Stimulated activated naive CD4-positive, alpha-beta T cell (primary cell): ENCODE measurements at regions not wholly inside any gene's neighbourhood (a gene's known extent, or its start where the extent isn't known, plus 50 kb on each side); places are given as distances from the start of the nearest gene placed in this dataset.
"Not testable (repeated sequence)": the region's sequence is repeated elsewhere in the genome, so short reads cannot be mapped to it uniquely, and the experiment has no call there.

Experiments used
- DNase-seq, 6 experiments: peaks; one replicate each; lab custom pipeline; 2025; lab: John Stamatoyannopoulos, UW

DNA sequence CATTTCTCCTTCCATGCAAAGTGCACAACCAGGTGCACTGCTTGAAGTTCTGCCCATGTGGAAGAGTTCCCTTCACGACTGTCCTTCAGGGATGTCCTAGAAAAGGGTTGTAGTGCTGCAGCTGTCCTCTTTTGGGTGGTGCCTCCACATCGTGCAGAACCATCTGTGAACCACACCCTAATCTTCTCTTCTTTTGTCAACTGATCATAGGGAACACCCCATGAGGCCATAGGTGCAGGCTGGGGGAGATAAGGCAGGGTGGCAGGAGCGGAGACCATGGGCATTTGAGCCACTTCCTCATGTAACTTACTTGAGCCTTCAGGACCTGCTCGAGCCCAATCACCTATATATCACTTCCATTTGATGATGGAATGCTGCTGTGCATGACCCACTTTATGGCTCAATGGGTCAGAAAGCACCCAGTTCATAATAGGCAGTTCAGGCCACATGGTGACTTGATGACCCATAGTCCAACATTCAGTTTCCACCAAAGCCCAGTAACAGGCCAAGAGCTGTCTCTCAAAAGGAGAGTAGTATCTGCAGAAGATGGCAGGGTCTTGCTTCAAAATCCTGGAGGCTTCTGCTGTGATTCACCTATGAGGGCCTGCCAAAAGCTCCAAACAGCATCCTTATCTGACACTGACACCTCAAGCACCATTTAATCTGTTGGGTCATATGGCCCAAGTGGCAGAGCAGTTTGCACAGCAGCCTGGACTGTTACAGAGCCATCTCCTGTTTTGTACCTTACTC, 84.7 kb upstream of the CYRIA start:
- DNase-seq = no peak

DNA sequence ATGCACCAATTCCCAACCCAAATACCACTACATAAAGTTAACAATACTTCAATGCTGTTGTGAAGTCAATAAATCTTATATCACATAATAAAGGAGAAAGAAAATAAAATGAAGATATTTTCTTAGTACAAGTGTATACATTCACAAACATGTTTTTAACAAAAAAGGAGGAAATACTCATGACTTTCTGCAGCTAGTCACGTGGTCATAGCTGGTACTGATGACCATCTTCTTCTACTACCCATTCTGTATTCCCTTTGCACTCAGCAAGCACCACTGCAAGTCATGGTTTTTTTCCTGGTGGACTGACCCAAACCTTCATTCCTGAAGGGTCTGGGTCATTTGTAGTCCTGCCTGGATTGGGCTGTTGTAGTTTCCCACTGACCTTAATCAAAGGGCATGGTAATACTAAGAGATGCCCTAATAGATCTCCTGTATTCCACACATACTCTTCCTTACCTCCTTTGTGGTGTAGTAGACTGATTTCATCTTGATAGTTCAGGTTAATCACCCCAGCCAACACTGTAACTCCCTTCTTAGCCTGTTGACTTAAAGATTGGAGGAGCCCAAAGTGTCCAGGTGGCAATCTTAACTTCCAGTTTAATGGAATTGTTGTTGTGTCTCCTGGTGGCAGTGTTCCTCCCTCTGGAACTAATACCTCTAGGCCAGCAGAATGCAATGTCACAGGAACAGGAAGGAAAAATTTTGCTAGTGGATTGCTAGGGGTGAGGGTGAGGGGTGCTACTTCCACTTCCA, 83.1 kb upstream of the CYRIA start:
- DNase-seq = not testable (repeated sequence)

DNA sequence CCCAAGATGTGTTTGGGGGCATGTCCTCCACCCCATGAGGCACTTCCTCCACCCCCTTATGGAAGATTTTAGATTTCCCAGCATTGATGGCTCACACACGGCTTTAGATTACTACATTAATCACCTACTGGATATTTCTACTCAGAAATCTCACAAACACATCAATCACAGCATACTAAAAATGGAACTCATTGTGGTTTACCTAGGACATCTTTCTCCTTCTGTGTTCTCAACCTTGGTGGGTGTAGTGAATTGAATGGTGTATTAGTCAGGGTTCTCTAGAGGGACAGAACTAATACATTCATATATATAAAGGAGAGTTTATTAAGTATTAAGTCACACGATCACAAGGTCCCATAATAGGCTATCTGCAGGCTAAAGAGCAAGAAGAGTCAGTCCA, 82.1 kb upstream of the CYRIA start:
- no peak for DNase-seq

DNA sequence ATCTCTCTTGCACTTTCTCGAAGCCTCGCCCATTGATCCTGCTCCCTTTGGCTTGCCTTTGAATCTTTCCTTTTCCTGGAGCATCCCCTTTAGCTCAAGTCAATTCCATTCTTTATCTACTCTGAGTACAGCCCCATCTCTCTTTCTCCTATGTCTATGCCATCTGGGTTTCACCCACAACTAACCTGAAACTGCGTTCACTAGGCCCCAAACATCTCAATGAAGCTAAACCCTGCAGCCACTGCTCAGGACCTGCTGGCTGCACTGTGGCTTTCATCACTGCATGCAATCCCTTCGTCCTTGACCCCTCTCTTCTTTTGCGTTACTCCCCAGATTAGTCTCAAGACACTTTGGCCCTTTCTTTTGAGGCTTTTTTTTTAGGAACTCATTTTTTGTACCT, 81.6 kb upstream of the CYRIA start:
- DNase-seq = no peak

DNA sequence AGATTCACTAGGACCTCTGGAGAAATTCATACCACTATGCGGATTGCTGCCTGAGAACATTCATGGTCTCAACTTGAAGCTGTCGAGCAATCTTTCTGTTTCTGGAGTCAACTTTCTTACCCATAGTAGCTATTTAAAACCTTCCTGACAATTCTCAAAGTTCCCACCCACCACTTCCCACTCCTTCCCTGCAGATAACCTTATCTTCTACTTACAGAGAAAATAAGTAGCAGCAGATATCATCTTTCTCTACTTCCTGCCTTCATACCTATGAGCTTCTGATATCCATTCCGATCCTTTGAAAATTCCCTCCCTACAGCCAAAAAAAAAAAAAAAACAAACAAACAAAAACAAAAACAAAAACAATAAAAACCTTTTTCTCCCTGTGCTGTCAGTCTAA, 81.2 kb upstream of the CYRIA start:
- DNase-seq = no peak

DNA sequence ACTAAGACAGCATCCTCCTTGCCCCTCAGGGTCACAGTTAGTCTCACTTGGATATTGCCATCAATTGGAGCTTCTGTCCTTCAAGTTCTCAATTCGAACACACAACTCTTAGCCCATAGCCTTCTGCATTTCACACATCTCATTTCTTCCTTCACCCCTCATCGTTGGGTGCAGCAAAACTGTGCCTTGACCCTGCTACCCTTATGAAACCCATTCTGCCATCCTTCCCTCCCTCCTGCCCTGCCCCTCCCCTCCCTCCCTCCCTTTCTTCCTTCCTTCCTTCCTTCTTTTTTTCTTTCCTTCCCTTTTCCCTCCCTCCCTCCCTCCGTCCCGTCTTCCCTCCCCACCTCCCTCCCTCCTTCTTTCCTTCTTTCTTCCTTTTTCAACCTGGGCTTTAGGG, 80.7 kb upstream of the CYRIA start:
- no peak for DNase-seq

DNA sequence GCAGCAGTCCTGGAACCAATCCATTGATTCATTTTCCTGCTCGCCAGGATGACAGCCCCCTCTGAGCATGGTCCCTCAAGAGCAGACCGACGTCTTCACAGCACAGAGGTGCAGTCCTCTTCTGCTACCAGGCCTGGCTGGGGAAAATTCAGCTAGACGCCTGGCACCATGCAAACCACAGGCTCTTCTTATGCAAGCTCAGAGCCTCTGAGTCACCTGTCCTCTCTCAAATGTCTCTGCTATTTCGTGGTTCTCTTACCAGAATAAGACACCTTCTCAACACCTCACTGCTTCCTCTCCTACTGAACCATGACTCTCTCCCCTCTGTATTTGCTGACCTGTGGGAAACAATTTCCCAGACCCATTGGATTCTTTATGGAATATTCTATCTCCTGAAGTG, 79.8 kb upstream of the CYRIA start:
- no peak for DNase-seq

DNA sequence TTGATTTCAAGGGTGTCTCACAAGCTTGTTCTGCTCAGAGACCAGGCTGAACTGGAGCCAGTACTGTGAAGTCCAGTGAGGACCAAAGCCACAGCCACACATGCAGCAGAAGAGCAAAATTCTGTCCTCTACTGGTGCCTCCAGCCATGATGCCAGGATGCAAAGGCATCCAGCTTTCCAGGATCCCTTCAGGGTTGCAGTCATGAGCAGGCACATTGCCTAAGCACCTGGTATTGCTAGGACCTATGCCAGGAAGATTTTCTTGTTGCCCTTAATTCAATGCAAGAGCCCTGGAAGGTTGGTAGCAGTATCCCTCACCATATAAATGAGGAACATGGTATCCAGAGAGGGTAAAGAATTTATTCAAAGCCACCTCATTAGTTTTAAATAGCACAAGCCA, 78.9 kb upstream of the CYRIA start:
- DNase-seq = no peak

DNA sequence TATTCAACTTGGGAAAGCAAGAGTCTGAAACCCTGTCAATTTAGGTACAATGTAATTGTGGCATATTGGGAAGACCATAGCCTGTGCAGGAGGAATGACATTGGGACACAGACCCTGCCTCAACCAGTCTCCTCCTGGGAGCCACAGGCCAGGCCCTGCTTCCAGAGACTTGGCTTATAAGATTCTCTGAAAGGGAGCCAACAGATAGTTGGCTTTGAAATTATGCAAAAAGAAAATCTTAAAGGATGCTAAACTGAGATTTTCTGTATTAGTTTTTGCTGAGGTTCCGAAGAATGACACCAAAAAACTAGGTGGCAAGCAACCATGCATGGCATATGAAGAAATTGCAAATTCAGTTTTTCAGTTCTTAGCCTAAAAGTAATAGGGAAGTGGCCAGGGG, 76.4 kb upstream of the CYRIA start:
- DNase-seq = no peak

DNA sequence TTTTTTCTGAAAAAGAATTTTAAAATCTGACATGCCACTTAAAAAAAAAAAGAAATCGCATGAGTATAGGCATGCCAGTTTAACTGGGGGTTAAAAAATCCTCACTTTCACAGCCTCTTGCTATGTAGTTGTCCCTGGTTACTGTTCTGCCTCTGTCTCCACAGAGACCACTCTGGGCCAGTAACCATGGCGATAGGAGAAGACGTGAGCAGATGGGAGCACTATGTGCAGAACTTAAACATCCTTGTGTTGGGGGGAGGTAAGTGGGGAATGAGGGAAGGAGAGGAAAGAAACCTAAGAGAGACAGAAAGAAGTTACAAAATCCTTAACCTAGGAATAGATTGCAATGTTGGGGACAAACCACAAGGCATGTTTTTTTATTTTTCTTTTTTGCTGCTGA, 75.9 kb upstream of the CYRIA start:
- no peak for DNase-seq

DNA sequence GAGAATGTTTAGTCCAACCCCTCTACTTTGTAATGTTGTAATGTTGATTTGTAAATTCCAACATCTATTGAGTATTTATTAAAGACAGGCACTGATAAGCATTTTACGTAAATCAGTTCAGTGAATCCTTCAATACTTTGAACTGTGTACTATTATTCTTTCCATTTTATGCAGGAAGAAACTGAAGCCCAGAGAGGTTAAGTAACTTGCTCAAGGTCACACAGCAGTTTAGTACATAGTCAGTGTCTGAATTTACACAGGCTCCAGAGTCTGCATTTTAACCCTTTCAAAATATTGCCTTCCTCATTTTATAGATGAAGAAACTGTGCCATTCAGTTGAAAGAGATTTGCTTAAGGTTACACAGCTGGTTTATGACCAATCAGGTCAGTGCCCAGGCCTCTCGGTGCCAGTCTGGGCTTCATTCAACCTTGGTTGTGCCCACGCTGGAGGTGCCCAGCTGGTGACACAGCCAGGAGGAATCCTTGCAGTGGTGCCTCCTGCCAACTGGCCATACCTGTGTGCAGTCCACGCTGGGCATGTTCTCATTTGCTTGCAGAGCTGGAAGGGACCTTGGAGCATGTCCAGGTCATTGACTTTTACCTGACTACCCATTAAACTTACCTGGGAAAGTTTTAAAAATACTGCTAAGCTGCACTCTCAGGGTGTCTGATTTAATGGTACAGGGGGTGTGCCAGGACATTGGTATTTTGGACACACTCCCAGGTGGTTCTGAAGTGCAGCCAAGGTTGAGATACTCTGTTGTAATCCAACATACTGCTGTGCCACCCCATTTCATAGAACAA, 74.3 kb upstream of the CYRIA start:
- no peak for DNase-seq

DNA sequence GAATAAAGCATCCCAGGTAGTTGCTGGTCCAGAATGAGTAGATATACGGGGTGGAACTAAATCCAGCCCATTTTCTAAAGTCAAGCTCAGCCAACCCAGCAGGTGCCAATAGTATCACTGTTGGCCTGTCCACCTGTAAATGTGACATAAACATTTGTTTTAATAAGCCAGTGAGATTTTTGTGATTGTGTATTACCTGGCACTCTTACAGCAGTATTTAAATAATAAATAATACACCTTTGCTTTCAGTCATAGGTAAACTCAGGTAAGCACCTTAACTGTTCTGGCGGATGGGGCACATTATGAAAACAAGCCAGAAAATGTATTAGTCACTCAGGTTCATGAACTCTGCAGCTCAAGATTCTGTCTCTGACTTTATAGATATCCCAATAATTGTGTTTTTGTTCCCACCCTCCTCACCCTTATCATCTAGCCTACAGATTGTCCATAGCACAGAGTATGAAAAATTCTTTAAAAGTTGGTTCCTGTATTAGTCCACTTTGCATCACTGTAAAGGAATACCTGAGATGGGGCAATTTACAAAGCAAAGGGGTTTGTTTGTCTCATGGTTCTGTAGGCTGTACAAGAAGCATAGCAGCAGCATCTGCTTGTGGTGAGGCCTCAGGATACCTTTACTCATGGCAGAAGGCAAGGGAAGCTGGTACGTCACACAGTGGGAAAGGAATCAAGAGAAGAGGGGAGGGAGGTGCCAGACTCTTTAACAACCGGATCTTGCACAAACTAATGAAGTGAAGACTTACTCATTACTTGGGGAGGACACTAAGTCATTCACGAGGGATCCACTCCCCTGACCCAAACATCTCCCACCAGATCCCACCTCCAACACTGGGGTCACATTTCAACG, 73.0 kb upstream of the CYRIA start:
- DNase-seq = no peak

DNA sequence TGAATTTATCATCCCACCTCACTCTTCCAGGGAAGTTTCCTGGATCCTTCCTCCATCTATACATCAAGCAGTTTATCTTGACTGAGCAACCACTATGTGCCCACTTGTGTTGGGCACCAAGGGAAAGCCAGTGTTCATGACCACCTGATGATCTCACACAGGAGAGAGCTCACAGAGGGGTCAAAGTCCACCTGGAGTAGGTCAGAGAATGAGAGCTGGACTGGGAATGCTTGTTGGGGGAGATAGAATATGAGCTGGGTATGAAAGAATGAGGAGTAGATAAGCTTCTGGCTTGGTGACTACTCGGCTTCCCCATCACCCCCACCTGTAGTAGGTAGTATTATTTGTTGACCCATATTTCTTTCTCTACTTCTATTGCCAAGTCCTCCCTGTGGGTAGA, 72.2 kb upstream of the CYRIA start:
- no peak for DNase-seq

DNA sequence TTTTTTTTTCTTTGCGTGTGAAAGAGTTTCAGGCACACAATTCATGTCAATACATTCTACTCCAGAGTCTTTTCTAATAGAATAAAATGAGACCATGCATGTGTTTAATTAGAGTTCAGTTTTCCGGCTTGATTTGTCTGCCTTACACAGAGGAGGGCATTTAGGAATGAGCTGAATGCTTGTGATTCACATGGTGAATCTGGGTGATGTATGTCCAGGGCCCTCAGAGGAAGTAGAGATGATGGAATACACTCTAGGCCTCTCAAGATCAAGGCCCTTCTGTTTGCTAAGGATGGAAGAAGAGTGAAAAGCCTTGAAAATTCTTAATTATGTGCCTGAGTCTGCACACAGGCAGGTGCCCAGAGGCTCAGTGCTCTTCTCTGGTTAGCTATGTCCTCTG, 71.0 kb upstream of the CYRIA start:
- no peak for DNase-seq

DNA sequence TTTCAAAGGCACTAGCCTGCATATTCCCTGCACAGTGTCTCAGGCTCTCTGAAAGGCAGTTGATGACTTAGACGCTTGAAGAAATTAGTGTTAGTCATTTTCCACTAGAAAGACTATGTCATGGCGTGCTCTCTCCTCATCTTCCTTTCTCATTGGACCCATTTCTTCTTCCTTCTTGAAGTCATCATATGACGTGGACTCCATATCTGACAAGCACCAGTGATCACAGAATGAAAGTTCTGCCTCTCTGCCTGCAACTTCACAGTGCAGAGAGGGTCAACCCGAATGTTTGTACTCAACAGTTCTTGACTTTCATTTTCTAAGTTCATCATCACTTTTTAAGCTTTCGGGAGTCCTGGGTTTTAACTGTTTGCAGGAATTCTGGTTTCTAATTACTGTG, 63.7 kb upstream of the CYRIA start:
- no peak for DNase-seq

DNA sequence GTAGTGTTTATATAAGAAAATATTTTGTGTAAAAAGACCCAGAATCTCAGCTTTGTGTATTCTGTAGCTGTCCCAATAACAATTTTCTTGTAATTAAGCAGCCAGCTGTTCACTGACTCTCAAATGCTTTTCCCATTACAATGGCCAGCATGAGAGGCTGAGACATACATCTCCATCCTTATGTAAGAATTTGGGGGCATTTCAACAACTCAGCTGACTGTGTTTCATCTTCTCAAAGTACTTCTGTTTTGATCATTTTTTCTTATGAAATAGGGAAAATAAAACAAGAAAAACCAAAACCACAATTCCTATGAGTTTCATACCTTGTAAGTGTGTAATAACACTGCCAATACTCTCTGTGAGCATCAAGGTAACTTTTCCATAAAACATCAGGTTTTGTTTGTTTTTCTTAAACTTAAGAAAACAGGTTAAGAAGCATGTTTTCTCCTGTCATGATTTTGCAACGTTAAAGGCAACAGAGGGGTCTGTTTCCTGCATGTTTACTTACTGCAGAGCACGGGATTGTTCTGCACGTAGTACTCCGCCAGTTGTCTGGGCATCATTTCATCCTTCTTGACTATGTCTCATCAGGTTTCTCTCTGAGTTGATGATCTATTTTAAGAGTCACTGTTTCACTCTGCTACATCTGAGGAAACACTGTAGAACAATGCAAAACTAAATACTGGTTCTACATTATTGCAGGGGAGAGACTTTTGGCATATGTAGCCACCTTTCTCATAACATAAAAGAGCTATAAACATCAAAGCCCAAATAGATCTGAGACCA, 62.9 kb upstream of the CYRIA start:
- DNase-seq = no peak

DNA sequence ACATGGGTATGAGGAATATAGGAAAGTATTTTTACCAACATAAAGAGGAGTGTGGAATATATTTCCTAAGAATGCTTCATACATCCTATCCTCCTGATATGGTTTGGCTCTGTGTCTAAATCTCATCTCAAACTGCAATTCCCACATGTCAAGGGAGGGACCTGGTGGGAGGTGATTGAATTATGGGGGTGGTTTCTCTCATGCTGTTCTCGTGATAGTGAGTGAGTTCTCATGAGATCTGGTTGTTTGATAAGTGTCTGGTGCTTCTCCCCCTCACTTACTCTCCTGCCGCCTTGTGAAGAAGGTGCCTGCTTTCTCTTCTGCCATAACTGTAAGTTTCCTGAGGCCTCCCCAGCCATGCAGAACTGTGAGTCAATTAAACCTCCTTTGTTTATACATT, 62.2 kb upstream of the CYRIA start:
- not testable (repeated sequence) for DNase-seq

DNA sequence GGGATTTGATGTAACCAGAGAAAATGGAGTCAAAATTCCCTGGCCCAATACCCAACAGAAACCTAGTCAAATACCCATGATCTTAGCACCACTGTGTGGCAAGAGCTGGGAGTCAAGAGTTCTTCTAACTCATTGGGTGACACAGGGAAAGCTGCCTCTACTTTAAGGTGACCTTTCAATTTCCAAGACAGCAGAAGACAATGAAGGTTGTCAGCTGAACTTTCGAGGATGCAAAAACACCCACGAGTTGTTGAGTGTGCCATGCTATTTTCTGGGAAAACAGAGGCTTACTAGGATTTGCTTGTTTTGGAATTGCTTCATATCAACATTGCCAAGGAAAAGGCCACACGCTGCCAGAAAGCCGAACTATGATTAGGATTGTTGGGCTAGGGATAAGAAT, 61.6 kb upstream of the CYRIA start:
- DNase-seq = no peak

DNA sequence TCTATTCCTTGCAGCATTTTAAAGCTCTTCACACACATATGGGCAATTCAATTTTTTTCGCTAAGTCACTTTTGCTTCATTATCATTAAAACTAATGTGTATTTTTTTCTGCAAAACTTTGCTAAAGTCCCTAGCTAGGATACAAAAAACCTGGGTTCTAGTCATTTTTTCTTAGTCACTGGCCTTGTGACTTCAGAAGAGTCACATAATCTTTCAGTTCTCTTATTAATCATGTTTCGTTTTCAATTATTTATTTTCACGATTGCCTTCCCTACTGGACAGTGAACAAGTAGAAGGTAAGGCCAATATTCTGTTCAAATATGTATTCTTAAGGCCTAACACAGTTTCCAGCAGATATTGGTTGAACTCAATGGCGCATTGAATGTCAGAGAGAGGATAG, 60.9 kb upstream of the CYRIA start:
- no peak for DNase-seq

DNA sequence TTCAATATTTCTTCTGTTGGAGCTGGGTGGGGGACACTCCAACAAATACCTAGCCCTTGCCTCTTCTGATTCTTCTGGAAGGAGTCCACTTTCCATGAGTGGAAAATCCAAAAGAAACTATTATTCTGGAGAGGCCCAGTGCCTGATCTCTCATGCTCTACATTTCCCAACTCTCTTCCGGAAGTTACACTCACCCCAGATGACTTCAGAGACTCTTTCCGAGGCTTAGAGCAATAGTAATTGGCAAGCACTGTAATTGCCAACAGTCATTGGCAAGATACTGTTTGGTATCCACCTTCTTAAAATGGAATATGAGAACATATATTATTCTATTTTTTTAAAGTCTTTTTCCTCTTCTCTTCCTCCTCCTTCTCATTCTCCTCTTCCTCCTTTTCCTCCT, 60.5 kb upstream of the CYRIA start:
- DNase-seq = no peak

DNA sequence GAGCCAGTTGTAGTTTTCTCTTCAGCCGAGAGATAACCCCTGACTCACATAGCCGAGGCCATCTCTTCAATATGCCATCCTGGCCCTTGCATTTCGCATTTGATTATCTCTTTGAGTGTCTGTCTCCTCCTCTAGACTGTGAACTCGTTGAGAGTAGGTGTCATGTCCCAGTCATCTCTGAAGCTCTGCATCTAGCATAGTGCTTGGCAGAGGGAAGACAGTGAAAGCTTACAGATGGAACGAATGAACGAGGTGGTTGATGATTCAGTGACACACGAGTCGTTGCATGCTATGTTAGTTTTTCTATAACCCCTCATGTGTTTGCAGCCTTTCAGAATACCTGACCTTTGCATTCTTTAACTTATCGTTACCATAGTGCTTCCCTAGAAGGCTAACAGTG, 59.9 kb upstream of the CYRIA start:
- DNase-seq = no peak
